BLaER1 (cell line): ENCODE measurements at regions not wholly inside any gene's neighbourhood (a gene's known extent, or its start where the extent isn't known, plus 50 kb on each side); places are given as distances from the start of the nearest gene placed in this dataset.
A peak's percentile ranks its signal among the peaks of the same experiment; 100 is the strongest.

Experiments
- H3K27ac ChIP-seq: shearing (Covaris generic); formaldehyde crosslinking; 2 replicates; pipeline ENCODE4 v1.8.1; 2022
- H3K27me3 ChIP-seq: shearing (Covaris generic); formaldehyde crosslinking; 2 replicates; pipeline ENCODE4 v1.8.1; 2022
- H3K36me3 ChIP-seq: shearing (Covaris generic); formaldehyde crosslinking; 2 replicates; pipeline ENCODE4 v1.8.1; 2022
- H3K4me1 ChIP-seq: shearing (Covaris generic); formaldehyde crosslinking; 2 replicates; pipeline ENCODE4 v1.8.1; 2022
- H3K4me2 ChIP-seq: shearing (Covaris generic); formaldehyde crosslinking; 2 replicates; pipeline ENCODE4 v1.8.1; 2022
- H3K4me3 ChIP-seq: shearing (Covaris generic); formaldehyde crosslinking; 2 replicates; pipeline ENCODE4 v1.8.1; 2022
- H3K9ac ChIP-seq: shearing (Covaris generic); formaldehyde crosslinking; 2 replicates; pipeline ENCODE4 v1.8.1; 2022
- H3K9me3 ChIP-seq: shearing (Covaris generic); formaldehyde crosslinking; 2 replicates; pipeline ENCODE4 v1.8.1; 2022
- H4K20me1 ChIP-seq: shearing (Covaris generic); formaldehyde crosslinking; 2 replicates; pipeline ENCODE4 v1.8.1; 2022
- Cebpa-rat ChIP-seq: shearing (Covaris generic); IDR thresholded peaks from 2 replicates; pipeline ENCODE4 v1.8.1; 2022

DNA sequence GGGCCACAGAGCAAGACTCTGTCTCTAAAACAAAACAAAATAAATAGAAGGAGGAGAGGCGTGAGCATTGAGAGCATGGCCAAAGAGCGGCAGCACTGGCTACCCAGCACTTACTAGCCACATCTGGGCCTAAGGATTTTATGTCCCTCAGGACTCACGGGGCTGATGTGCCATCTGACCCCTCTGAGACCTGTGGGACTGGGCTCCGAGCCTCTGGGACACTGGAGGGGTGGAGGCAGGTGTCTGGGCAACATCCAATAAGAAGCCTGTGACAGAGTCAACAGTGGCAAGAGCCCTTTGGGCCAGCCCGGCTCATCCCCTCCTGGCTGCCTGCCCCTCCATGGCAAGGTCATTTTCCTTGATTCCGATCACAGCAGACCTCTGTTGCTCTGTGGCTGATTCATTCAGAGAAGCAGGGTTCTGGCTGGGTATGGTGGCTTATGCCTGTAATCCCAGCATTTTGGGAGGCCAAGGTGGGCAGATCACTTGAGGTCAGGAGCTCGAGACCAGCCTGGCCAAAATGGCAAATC is 60.7 kb downstream of the RRM2 start:
- Histone ChIP-seq H3K27ac (no peak overlapping the region), H4K20me1 (no peaks in the 10 kb centered on the region), H3K36me3 (peaks cover 73% of the 10 kb centered on the region), H3K4me2 (peak overlapping the region; percentile 65; the same call in 1 of the 2 replicates), H3K4me1 (peaks cover 23% of the 10 kb centered on the region), H3K27me3 (no peaks in the 10 kb centered on the region), H3K4me3 (no peak overlapping the region), H3K9me3 (peaks cover 10% of the 10 kb centered on the region; the same call in 1 of the 2 replicates), H3K9ac (no peak overlapping the region)
- TF ChIP-seq Cebpa-rat = no peak

DNA sequence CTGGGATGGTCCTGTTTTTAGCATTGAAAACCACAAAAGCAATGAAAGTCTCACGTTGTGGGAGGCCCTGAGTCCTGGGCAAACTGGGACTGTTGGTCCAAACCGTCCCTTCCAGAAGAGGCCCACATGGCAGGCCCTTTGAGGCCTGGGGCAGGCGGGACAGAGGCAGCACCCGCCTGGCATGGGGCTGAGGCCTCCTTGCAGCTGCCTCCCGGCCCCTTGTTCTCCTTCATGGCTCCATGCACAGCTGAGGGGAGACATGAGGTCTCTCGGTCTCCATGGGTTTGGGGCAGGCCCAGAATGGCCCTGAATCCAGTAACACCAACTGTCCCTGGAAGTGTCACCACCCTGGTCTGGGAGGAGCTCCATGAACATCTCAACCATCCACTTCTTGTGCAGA is 61.9 kb downstream of the RRM2 start:
- no peak for TF ChIP-seq Cebpa-rat
- Histone ChIP-seq H3K9ac (no peak overlapping the region; the same call in 1 of the 2 replicates), H3K36me3 (peaks cover 73% of the 10 kb centered on the region), H3K4me2 (peak overlapping the region; percentile 65), H3K9me3 (peaks cover 19% of the 10 kb centered on the region), H3K27ac (peak overlapping the region; percentile 51; the same call in 1 of the 2 replicates), H4K20me1 (no peaks in the 10 kb centered on the region), H3K27me3 (no peaks in the 10 kb centered on the region), H3K4me1 (peaks cover 23% of the 10 kb centered on the region), H3K4me3 (no peak overlapping the region)

DNA sequence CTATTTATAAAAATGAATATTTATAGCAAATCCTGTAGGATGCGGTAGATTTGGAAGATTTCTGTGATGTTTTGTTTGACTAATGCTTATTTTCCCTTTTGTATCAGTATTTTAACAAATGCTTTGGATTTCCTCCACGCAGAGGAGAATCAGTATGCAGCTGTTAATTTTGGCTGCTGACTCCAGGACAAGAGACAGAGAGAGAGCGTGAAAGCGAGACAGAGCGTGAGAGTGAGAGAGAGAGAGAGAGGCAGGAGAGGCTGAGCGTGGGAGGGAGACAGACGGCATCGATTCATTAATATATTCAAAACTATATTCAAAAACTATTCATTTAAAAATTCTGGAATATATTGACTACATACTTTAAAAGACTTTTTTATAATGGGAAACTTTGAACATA is 62.5 kb downstream of the RRM2 start:
- Histone ChIP-seq H3K9me3 (peaks cover 20% of the 10 kb centered on the region), H4K20me1 (no peaks in the 10 kb centered on the region), H3K4me2 (peak overlapping the region; percentile 65; the same call in 1 of the 2 replicates), H3K27me3 (no peaks in the 10 kb centered on the region), H3K36me3 (peaks cover 71% of the 10 kb centered on the region), H3K4me3 (no peak overlapping the region), H3K4me1 (peaks cover 23% of the 10 kb centered on the region), H3K9ac (no peak overlapping the region), H3K27ac (no peak overlapping the region)
- TF ChIP-seq Cebpa-rat = no peak

DNA sequence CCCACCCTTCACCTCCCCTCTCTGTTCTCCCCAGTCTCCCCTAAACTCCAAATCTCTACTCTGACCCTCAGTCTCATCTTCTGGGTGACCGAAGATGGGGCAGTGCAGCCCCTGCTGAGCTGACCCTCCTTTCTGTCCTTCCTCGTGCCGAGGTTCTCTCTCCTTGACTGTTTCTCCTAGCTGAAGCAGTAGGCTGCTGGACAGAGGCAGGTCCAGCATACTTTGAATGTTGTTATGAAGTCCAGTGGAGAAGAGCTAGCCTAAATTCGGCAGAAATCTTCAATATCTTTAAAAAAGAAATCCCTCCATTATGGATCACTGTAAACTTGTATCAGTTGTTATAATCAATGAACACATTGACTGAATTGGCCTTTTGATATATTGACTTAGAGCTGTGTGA is 63.2 kb downstream of the RRM2 start:
- TF ChIP-seq Cebpa-rat = no peak

GRCh38 chr2:10186868-10187535 is 64.5 kb downstream of the RRM2 start:
- Histone ChIP-seq H3K4me2 (no peak overlapping the region), H4K20me1 (peaks cover 11% of the 10 kb centered on the region), H3K9me3 (peaks cover 10% of the 10 kb centered on the region), H3K9ac (no peak overlapping the region), H3K36me3 (peaks cover 51% of the 10 kb centered on the region), H3K27ac (no peak overlapping the region), H3K4me1 (peaks cover 40% of the 10 kb centered on the region), H3K27me3 (no peaks in the 10 kb centered on the region), H3K4me3 (no peak overlapping the region)
- no peak for TF ChIP-seq Cebpa-rat

More for the DNA sequence above, 63.2 kb downstream of the RRM2 start:
- Histone ChIP-seq H3K4me3 (no peak overlapping the region), H3K27ac (no peak overlapping the region), H3K36me3 (peaks cover 64% of the 10 kb centered on the region), H3K9ac (no peak overlapping the region), H4K20me1 (no peaks in the 10 kb centered on the region), H3K4me1 (peaks cover 28% of the 10 kb centered on the region), H3K27me3 (no peaks in the 10 kb centered on the region), H3K4me2 (no peak overlapping the region), H3K9me3 (peaks cover 20% of the 10 kb centered on the region)

DNA sequence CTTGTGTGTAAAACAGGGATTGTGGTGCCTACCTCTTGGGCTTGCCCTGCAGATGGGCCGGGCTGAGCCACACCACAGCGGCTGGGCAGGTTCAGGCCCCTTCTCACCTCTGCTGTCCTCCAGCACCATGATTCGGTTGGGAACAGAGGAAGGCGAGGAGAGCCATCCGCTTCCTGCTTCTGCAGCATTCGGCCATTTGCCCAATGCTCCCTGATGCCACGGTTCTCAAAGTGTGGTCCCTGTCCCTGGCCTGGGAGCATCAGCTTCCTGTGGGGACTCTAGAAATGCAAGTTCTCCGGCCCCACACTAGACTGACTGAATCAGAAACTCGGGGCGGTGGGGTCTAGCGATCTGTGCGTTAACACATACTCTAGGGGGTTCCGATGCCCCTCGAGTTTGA is 65.1 kb downstream of the RRM2 start:
- Histone ChIP-seq H3K27ac (no peak overlapping the region), H3K27me3 (no peaks in the 10 kb centered on the region), H3K4me2 (no peak overlapping the region), H4K20me1 (peaks cover 18% of the 10 kb centered on the region), H3K9me3 (peaks cover 10% of the 10 kb centered on the region), H3K36me3 (peaks cover 45% of the 10 kb centered on the region), H3K4me3 (no peak overlapping the region), H3K9ac (no peak overlapping the region), H3K4me1 (peaks cover 47% of the 10 kb centered on the region)
- TF ChIP-seq Cebpa-rat = no peak

DNA sequence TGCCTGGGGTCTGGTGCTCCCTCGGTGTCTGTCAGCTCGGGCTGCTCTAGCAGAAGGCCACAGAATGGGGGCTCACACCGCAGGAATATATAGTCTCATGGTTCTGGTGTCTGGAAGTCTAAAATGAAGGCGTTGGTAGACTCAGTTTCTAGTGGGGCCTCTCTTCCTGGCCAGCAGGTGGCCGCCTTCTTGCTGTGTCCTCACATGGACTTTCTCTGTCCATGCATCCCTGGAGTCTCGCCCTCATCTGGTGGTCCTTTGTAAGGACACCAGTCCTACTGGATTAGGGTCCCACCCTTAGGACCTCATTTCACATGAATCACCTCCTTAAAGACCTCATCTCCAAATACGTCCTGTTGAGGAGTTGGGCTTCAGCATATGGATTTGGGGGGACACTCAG is 65.7 kb downstream of the RRM2 start:
- Histone ChIP-seq H3K9ac (no peak overlapping the region), H3K4me2 (no peak overlapping the region), H3K9me3 (peaks cover 10% of the 10 kb centered on the region), H4K20me1 (peaks cover 23% of the 10 kb centered on the region), H3K27ac (no peak overlapping the region), H3K36me3 (peaks cover 45% of the 10 kb centered on the region), H3K4me1 (peaks cover 49% of the 10 kb centered on the region), H3K27me3 (no peaks in the 10 kb centered on the region), H3K4me3 (no peak overlapping the region)
- TF ChIP-seq Cebpa-rat = no peak

DNA sequence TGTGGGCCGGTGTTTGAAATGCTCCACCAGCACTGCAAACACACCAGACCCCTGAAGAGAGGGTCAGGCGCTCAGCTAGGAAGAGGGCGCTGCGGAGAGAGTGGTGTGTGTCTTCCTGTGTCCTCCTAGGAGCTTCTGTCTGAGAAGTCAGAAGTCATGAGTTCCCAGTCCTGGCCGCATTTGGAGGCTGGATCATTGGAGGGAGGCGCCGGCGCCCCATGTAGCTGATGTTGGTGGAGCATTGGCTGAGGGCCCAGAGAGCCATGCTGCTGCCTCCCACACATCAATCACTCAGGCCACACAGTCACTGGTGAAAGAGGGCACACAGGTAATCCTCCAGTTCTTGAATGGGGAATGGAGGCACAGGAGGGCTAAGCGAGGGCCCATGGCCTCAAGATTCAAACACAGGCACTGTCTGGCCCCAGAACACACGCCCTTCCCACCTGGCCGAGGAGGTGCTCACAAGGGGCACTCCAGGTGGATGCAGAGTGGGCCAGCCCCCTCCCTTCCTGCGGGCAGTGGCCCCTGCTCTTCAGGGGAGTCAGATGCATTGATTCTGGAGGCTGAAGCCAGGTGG is 66.3 kb downstream of the RRM2 start:
- Histone ChIP-seq H3K4me1 (peaks cover 49% of the 10 kb centered on the region), H3K27me3 (no peaks in the 10 kb centered on the region), H3K27ac (no peak overlapping the region), H3K4me3 (no peak overlapping the region), H3K9me3 (peaks cover 10% of the 10 kb centered on the region; the same call in 1 of the 2 replicates), H3K36me3 (peaks cover 47% of the 10 kb centered on the region), H4K20me1 (peaks cover 29% of the 10 kb centered on the region), H3K9ac (no peak overlapping the region), H3K4me2 (no peak overlapping the region)
- no peak for TF ChIP-seq Cebpa-rat

- Histone ChIP-seq H3K9me3 (peaks cover 10% of the 10 kb centered on the region; the same call in 1 of the 2 replicates), H3K36me3 (peaks cover 61% of the 10 kb centered on the region), H3K27me3 (no peaks in the 10 kb centered on the region), H4K20me1 (peaks cover 29% of the 10 kb centered on the region), H3K4me3 (no peak overlapping the region), H3K27ac (no peak overlapping the region), H3K4me1 (peaks cover 49% of the 10 kb centered on the region), H3K9ac (no peak overlapping the region), H3K4me2 (no peak overlapping the region)
- no peak for TF ChIP-seq Cebpa-rat
Measured at GRCh38 chr2:10190255-10190654, 67.7 kb downstream of the RRM2 start.
